Tibial artery (tissue), 4 donors: ENCODE measurements at regions not wholly inside any gene's neighbourhood (a gene's known extent, or its start where the extent isn't known, plus 50 kb on each side); places are given as distances from the start of the nearest gene placed in this dataset.
"Not testable (repeated sequence)": the region's sequence is repeated elsewhere in the genome, so short reads cannot be mapped to it uniquely, and the experiment has no call there.

ENCODE experiments used
- DNase-seq, 2 donors: peaks; one replicate each; pipeline ENCODE4 v3.0.0-alpha.2; 2019
- H3K27ac ChIP-seq, 2 donors: fragments of 200-600 bp; sonication (generic) in 1 of 2; 1 replicate in 1 of 2; 2 replicates in 1 of 2; pipeline ENCODE4 v1.5.1; 2018 to 2019; ENCODE audit warnings: mild to moderate bottlenecking in 1 of 2
- H3K27me3 ChIP-seq, 2 donors: fragments of 200-600 bp; sonication (generic) in 1 of 2; one replicate each; pipeline versions ENCODE4 v1.5.1 to v1.6.0; 2016 to 2019
- H3K36me3 ChIP-seq, 3 donors: fragments of 200-600 bp; sonication (generic) in 2 of 3; one replicate each; pipeline ENCODE4 v1.5.1; 2016 to 2019; ENCODE audit warnings: mild to moderate bottlenecking in 2 of 3
- H3K4me1 ChIP-seq, 4 donors: fragments of 200-600 bp; sonication (generic) in 2 of 4; 1 replicate in 3 of 4; 2 replicates in 1 of 4; pipeline ENCODE4 v1.5.1; 2016 to 2019
- H3K4me3 ChIP-seq, 2 donors: fragments of 200-600 bp; sonication (generic) in 1 of 2; 1 replicate in 1 of 2; 2 replicates in 1 of 2; pipeline ENCODE4 v1.5.1; 2018 to 2019; ENCODE audit warnings: mild to moderate bottlenecking in 2 of 2
- H3K9me3 ChIP-seq, 3 donors: fragments of 200-600 bp; sonication (generic) in 1 of 3; one replicate each; pipeline ENCODE4 v1.5.1; 2016 to 2019
- CTCF ChIP-seq, 2 experiments: fragments of 200-600 bp in 1 of 2; fragments of 450-650 bp in 1 of 2; IDR thresholded peaks; one replicate each; pipeline ENCODE4 v1.5.1; 2017 to 2019; ENCODE audit warnings: antibody characterized with exemption in 2 of 2, mild to moderate bottlenecking in 1 of 2, moderate library complexity in 1 of 2
- intact Hi-C: fragments of 100-400 bp; cut with DNase I; formaldehyde crosslinking; loops from one replicate; pipeline ENCODE4 v1.15.0; 2023; ENCODE audit warnings: low total_unique reads

GRCh38 chr2:582792-583528 lies 94.2 kb downstream of the TMEM18 start:
- no peaks in the 10 kb centered on the region for H3K36me3 ChIP-seq
- H3K27me3 ChIP-seq, result peaks cover 0 to 9% of the 10 kb centered on the region in 2 donors
- H3K27ac ChIP-seq, result no peak overlapping the region
- TF ChIP-seq CTCF (IDR thresholded peaks at IDR 0.05), result no peak
- intact Hi-C loops, result no loop called here
- no peak overlapping the region for H3K4me3 ChIP-seq
- no peaks in the 10 kb centered on the region for H3K9me3 ChIP-seq
- no peaks in the 10 kb centered on the region for H3K4me1 ChIP-seq
- no peak for DNase-seq

DNA sequence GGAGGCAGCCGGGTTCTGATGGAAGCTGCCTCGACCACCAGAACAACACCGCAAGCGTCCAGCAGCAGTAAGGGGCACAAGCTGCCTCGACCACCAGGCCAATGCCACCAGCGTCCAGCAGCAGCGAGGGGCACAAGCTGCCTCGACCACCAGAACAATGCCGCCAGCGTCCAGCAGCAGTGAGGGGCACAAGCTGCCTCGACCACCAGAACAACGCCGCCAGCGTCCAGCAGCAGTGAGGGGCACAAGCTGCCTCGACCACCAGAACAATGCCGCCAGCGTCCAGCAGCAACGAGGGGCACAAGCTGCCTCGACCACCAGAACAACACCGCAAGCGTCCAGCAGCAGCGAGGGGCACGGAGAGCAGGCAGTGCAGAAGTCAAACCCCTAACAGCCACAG lies 94.9 kb downstream of the TMEM18 start:
- H3K27me3 ChIP-seq, DNase-seq, H3K36me3 ChIP-seq, H3K9me3 ChIP-seq, H3K27ac ChIP-seq, H3K4me3 ChIP-seq, H3K4me1 ChIP-seq, intact Hi-C loops: not testable (repeated sequence)

GRCh38 chr2:579961-580360 lies 97.2 kb downstream of the TMEM18 start:
- intact Hi-C loops, result no loop called here
- peaks cover 0 to 5% of the 10 kb centered on the region in 2 donors for H3K27me3 ChIP-seq

DNA sequence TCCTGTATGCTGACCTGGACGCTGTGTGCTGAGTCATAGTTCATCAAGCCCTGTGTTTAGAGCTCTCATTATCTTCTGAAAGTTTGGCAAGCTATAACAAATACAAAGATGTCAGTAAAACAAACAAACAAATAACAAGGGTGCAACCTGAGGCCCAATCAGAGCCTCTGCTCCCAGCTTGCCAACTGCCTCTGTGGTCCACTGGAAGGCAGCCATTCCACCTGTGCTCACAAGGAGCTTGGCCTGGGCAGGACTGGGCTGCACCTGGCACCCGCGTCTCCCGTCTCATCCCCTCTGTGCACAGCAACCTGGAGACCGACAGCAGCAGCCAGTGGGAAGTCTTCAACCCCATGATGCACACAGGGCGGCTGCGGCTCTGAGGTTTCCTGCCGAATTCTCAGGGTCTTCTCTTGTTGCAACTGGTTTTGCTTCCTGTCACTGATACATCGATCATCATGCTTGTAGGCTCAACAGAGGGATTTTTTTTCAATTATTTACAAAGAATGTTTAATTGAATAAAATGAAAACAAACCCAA lies 97.8 kb downstream of the TMEM18 start:
- no peaks in the 10 kb centered on the region for H3K4me1 ChIP-seq
- no peak for DNase-seq
- H3K27me3 ChIP-seq, result peaks cover 0 to 5% of the 10 kb centered on the region in 2 donors
- peaks cover 0 to 11% (median 10%) of the 10 kb centered on the region in 3 donors for H3K9me3 ChIP-seq
- TF ChIP-seq CTCF (IDR thresholded peaks at IDR 0.05), result no peak
- intact Hi-C loops, result no loop called here
- H3K4me3 ChIP-seq, result no peak overlapping the region
- H3K27ac ChIP-seq, result no peak overlapping the region
- no peaks in the 10 kb centered on the region for H3K36me3 ChIP-seq

More at GRCh38 chr2:579961-580360, 97.2 kb downstream of the TMEM18 start:
- Histone ChIP-seq H3K9me3 (peaks cover 0 to 10% (median 7%) of the 10 kb centered on the region in 3 donors), H3K4me1 (no peaks in the 10 kb centered on the region), H3K4me3 (no peak overlapping the region), H3K36me3 (no peaks in the 10 kb centered on the region), H3K27ac (no peak overlapping the region)
- no peak for TF ChIP-seq CTCF (IDR thresholded peaks at IDR 0.05)
- no peak for DNase-seq

DNA sequence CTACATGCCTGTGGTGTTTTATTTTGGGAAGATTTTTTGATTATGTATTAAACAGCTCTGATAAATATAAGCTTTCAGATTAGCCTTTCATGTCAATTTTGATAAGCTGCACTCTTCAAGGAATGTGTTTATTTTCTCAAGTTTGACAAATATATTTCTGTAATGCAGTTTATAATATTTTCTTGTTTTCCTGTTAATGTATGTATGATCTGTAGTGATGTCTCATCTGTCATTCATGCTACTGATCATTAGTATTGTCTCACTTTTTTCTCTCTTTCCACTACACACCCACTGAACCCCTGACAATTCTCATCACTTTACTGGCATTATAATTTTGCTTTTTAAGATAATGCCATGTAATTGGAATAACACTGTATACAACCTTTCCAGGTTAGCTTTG lies 100.9 kb downstream of the TMEM18 start:
- no peak for TF ChIP-seq CTCF (IDR thresholded peaks at IDR 0.05)

GRCh38 chr2:575727-576236 lies 101.4 kb downstream of the TMEM18 start:
- no peaks in the 10 kb centered on the region for H3K4me1 ChIP-seq
- no peaks in the 10 kb centered on the region for H3K36me3 ChIP-seq
- H3K27me3 ChIP-seq, result peaks cover 0 to 5% of the 10 kb centered on the region in 2 donors
- DNase-seq, result no peak
- peaks cover 0 to 20% (median 11%) of the 10 kb centered on the region in 3 donors for H3K9me3 ChIP-seq
- intact Hi-C loops, result no loop called here
- no peak overlapping the region for H3K27ac ChIP-seq
- TF ChIP-seq CTCF (IDR thresholded peaks at IDR 0.05), result no peak
- H3K4me3 ChIP-seq, result no peak overlapping the region

More for the DNA sequence above, 100.9 kb downstream of the TMEM18 start:
- Histone ChIP-seq H3K27ac (no peak overlapping the region), H3K36me3 (no peaks in the 10 kb centered on the region), H3K4me1 (no peaks in the 10 kb centered on the region), H3K4me3 (no peak overlapping the region), H3K27me3 (peaks cover 0 to 5% of the 10 kb centered on the region in 2 donors), H3K9me3 (peaks cover 0 to 15% (median 11%) of the 10 kb centered on the region in 3 donors)
- DNase-seq, result no peak
- intact Hi-C loops, result no loop called here
